Glutamatergic neuron (in vitro differentiated cells): ENCODE measurements at regions not wholly inside any gene's neighbourhood (a gene's known extent, or its start where the extent isn't known, plus 50 kb on each side); places are given as distances from the start of the nearest gene placed in this dataset.

Experiments
- DNase-seq: peaks from one replicate; pipeline ENCODE4 v3.0.0; 2022
- H3K27ac Mint-ChIP-seq: one replicate; pipeline ENCODE4 v1.8.0; 2020; ENCODE audit warnings: mild to moderate bottlenecking, mixed read lengths, inconsistent platforms; ENCODE audit not compliant: unreplicated experiment
- H3K27me3 Mint-ChIP-seq: one replicate; pipeline ENCODE4 v1.8.0; 2020; ENCODE audit warnings: mild to moderate bottlenecking, moderate library complexity, mixed read lengths, inconsistent platforms; ENCODE audit not compliant: unreplicated experiment
- H3K36me3 Mint-ChIP-seq: one replicate; pipeline ENCODE4 v1.8.0; 2020; ENCODE audit warnings: mild to moderate bottlenecking, mixed read lengths, inconsistent platforms; ENCODE audit not compliant: unreplicated experiment
- H3K4me1 Mint-ChIP-seq: one replicate; pipeline ENCODE4 v1.8.0; 2020; ENCODE audit warnings: mild to moderate bottlenecking, low read depth, mixed read lengths, inconsistent platforms; ENCODE audit not compliant: unreplicated experiment
- H3K4me3 Mint-ChIP-seq: one replicate; pipeline ENCODE4 v1.8.0; 2020; ENCODE audit warnings: mild to moderate bottlenecking, mixed read lengths, inconsistent platforms; ENCODE audit not compliant: unreplicated experiment
- H3K9me3 Mint-ChIP-seq: one replicate; pipeline ENCODE4 v1.8.0; 2020; ENCODE audit warnings: mild to moderate bottlenecking, moderate library complexity, mixed read lengths, inconsistent platforms; ENCODE audit not compliant: unreplicated experiment
- CTCF ChIP-seq: fragments of 200-600 bp; sonication (generic); IDR thresholded peaks from one replicate; pipeline ENCODE4 v1.5.0; 2021; ENCODE audit not compliant: partially characterized antibody, unreplicated experiment

GRCh38 chr12:124664395-124665111 lies 97.1 kb upstream of the NCOR2 start:
- H3K27me3 Mint-ChIP-seq = peaks cover 4% of the 10 kb centered on the region
- peaks cover 4% of the 10 kb centered on the region for H3K36me3 Mint-ChIP-seq
- H3K4me1 Mint-ChIP-seq = peaks cover 19% of the 10 kb centered on the region
- no peak overlapping the region for H3K4me3 Mint-ChIP-seq
- peaks cover 15% of the 10 kb centered on the region for H3K9me3 Mint-ChIP-seq
- no peak overlapping the region for H3K27ac Mint-ChIP-seq
- DNase-seq = no peak
- TF ChIP-seq CTCF = no peak

GRCh38 chr12:124663771-124664366 lies 96.5 kb upstream of the NCOR2 start:
- H3K4me1 Mint-ChIP-seq = peaks cover 17% of the 10 kb centered on the region
- no peak for TF ChIP-seq CTCF
- H3K36me3 Mint-ChIP-seq = no peaks in the 10 kb centered on the region
- DNase-seq = no peak
- H3K4me3 Mint-ChIP-seq = no peak overlapping the region
- H3K27ac Mint-ChIP-seq = no peak overlapping the region
- H3K27me3 Mint-ChIP-seq = peaks cover 2% of the 10 kb centered on the region
- peaks cover 16% of the 10 kb centered on the region for H3K9me3 Mint-ChIP-seq

- H3K9me3 Mint-ChIP-seq = peaks cover 19% of the 10 kb centered on the region
- DNase-seq = no peak
- no peak for TF ChIP-seq CTCF
- H3K4me3 Mint-ChIP-seq = no peak overlapping the region
- H3K27ac Mint-ChIP-seq = no peak overlapping the region
- peaks cover 17% of the 10 kb centered on the region for H3K4me1 Mint-ChIP-seq
- H3K27me3 Mint-ChIP-seq = peaks cover 2% of the 10 kb centered on the region
- no peaks in the 10 kb centered on the region for H3K36me3 Mint-ChIP-seq
Observed at GRCh38 chr12:124663206-124663605, 95.8 kb upstream of the NCOR2 start.

- Mint-ChIP-seq H3K27ac (peak overlapping the region; percentile 65), H3K4me3 (no peak overlapping the region), H3K4me1 (peaks cover 23% of the 10 kb centered on the region), H3K27me3 (peaks cover 6% of the 10 kb centered on the region), H3K9me3 (peaks cover 17% of the 10 kb centered on the region), H3K36me3 (no peaks in the 10 kb centered on the region)
- no peak for DNase-seq
- TF ChIP-seq CTCF = no peak
Observed at GRCh38 chr12:124661341-124661740, 93.9 kb upstream of the NCOR2 start.

- H3K4me1 Mint-ChIP-seq = peaks cover 25% of the 10 kb centered on the region
- DNase-seq = peak; percentile 59
- peaks cover 19% of the 10 kb centered on the region for H3K9me3 Mint-ChIP-seq
- peaks cover 8% of the 10 kb centered on the region for H3K27me3 Mint-ChIP-seq
- no peak for TF ChIP-seq CTCF
- peak overlapping the region; percentile 65 for H3K27ac Mint-ChIP-seq
- H3K36me3 Mint-ChIP-seq = no peaks in the 10 kb centered on the region
- H3K4me3 Mint-ChIP-seq = no peak overlapping the region
Observed at GRCh38 chr12:124660851-124661250, 93.4 kb upstream of the NCOR2 start.
